ENCODE measurements at regions not wholly inside any gene's neighbourhood (a gene's known extent, or its start where the extent isn't known, plus 50 kb on each side); places are given as distances from the start of the nearest gene placed in this dataset.

GRCh38 chr9:129476821-129477611 is 143.9 kb downstream of the C9orf50 start:
- Histone ChIP-seq H3K27me3 (replicated peaks; ENCODE audit: insufficient read depth) (no peaks in the 10 kb centered on the region), H3K27ac (peak overlapping the region in 1 of 2 donors; percentile 4), H3K4me1 (ENCODE audit: control insufficient read depth in 1 of 2, low read depth in 2 of 2) (peaks cover 15 to 53% of the 10 kb centered on the region in 2 donors), H3K36me3 (no peaks in the 10 kb centered on the region), H3K9me3 (no peaks in the 10 kb centered on the region), H3K4me3 (no peak overlapping the region)
- DNase-seq (ENCODE audit: low spot score), result no peak
- no peak for ATAC-seq (ENCODE audit: insufficient number of reproducible peaks, low FRiP score, low read depth)
- TF ChIP-seq CTCF (IDR thresholded peaks at IDR 0.05), result no peak

GRCh38 chr9:129474740-129475404 is 146.0 kb downstream of the C9orf50 start:
- Histone ChIP-seq H3K36me3 (no peaks in the 10 kb centered on the region), H3K4me3 (no peak overlapping the region), H3K9me3 (no peaks in the 10 kb centered on the region), H3K27me3 (replicated peaks; ENCODE audit: insufficient read depth) (no peaks in the 10 kb centered on the region), H3K27ac (peak overlapping the region; percentile 54 to 69), H3K4me1 (ENCODE audit: control insufficient read depth in 1 of 2, low read depth in 2 of 2) (peaks cover 4 to 32% of the 10 kb centered on the region in 2 donors)
- ATAC-seq (ENCODE audit: insufficient number of reproducible peaks, low FRiP score, low read depth) (no peak), DNase-seq (ENCODE audit: low spot score) (no peak)
- TF ChIP-seq CTCF (IDR thresholded peaks at IDR 0.05), result no peak

GRCh38 chr9:129473523-129474244 is 147.2 kb downstream of the C9orf50 start:
- ATAC-seq (ENCODE audit: insufficient number of reproducible peaks, low FRiP score, low read depth), result peak; percentile 50

GRCh38 chr9:129472651-129473102 is 148.2 kb downstream of the C9orf50 start:
- ATAC-seq (ENCODE audit: insufficient number of reproducible peaks, low FRiP score, low read depth), result no peak
- H3K27ac ChIP-seq, result no peak overlapping the region
- no peak for DNase-seq (ENCODE audit: low spot score)
- H3K4me3 ChIP-seq, result no peak overlapping the region
- peaks cover 3 to 22% of the 10 kb centered on the region in 2 donors for H3K4me1 ChIP-seq (ENCODE audit: control insufficient read depth in 1 of 2, low read depth in 2 of 2)
- H3K9me3 ChIP-seq, result no peaks in the 10 kb centered on the region
- H3K27me3 ChIP-seq (replicated peaks; ENCODE audit: insufficient read depth), result no peaks in the 10 kb centered on the region
- no peaks in the 10 kb centered on the region for H3K36me3 ChIP-seq
- TF ChIP-seq CTCF (IDR thresholded peaks at IDR 0.05), result no peak

More at GRCh38 chr9:129473523-129474244, 147.2 kb downstream of the C9orf50 start:
- Histone ChIP-seq H3K9me3 (no peaks in the 10 kb centered on the region), H3K27ac (peak overlapping the region; percentile 54 to 69), H3K4me1 (ENCODE audit: control insufficient read depth in 1 of 2, low read depth in 2 of 2) (peaks cover 3 to 22% of the 10 kb centered on the region in 2 donors), H3K27me3 (replicated peaks; ENCODE audit: insufficient read depth) (no peaks in the 10 kb centered on the region), H3K36me3 (no peaks in the 10 kb centered on the region), H3K4me3 (no peak overlapping the region)
- DNase-seq (ENCODE audit: low spot score), result no peak
- TF ChIP-seq CTCF (IDR thresholded peaks at IDR 0.05), result no peak
